NCI-H1694 (cell line): ENCODE measurements at regions not wholly inside any gene's neighbourhood (a gene's known extent, or its start where the extent isn't known, plus 50 kb on each side); places are given as distances from the start of the nearest gene placed in this dataset.
"Not testable (repeated sequence)": the region's sequence is repeated elsewhere in the genome, so short reads cannot be mapped to it uniquely, and the experiment has no call there.

Source experiments
- DNase-seq: peaks from one replicate; lab custom pipeline; 2025; lab: John Stamatoyannopoulos, UW

- DNase-seq, result no peak
Observed at GRCh38 chr5:126143622-126144021, 279.6 kb upstream of the GRAMD2B start.

GRCh38 chr5:126150319-126150718 lies 272.9 kb upstream of the GRAMD2B start:
- DNase-seq, result not testable (repeated sequence)

DNA sequence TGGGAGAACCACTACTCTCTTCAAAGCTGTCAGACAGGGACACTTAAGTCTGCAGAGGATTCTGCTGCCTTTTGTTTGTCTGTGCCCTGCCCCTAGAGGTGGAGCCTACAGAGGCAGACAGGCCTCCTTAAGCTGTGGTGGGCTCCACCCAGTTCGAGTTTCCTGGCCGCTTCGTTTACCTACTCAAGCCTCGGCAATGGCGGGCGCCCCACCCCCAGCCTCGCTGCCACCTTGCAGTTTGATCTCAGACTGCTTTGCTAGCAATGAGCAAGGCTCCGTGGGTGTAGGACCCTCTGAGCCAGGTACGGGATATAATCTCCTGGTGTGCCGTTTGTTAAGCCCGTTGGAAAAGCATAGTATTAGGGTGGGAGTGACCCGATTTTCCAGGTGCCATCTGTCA lies 267.9 kb upstream of the GRAMD2B start:
- not testable (repeated sequence) for DNase-seq

DNA sequence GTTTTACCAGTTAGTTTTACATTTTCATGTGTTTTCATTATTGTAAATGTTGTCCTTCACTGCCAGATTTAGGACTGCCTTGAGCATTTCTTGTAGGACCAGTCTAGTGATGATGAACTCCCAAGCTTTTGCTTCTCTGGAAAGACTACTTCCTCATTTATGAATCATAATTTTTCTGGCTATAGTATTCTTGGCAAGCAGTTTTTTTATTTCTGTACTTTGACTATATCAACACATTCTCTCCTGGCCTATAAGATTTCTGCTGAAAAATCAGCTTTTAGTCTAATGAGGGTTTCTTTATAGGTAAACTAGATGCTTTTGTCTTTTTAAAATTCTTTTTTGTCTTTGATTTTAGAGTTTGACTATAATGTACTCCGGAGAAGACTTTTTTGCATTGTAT lies 256.8 kb upstream of the GRAMD2B start:
- no peak for DNase-seq

- DNase-seq, result no peak
Observed at GRCh38 chr5:126168785-126169184, 254.4 kb upstream of the GRAMD2B start.

- no peak for DNase-seq
Observed at GRCh38 chr5:126171916-126172315, 251.3 kb upstream of the GRAMD2B start.

DNA sequence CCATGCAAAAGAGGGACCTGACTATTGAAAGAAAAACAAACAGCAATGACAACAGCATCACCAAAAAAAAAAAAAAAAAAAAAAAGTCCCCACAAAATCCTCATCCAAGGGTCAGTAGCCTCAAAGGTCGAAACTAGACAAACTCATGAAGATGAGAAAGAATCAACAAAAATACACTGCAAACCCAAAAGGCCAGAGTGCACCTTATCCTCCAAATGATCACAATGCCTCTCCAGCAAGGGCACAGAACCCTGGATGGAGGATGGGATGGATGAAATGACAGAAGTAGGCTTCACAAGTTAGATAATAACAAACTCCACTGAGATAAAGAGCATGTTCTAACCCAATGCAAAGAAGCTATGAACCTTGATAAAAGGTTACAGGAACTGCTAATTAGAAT lies 250.4 kb upstream of the GRAMD2B start:
- DNase-seq, result no peak

GRCh38 chr5:126178521-126178920 lies 244.7 kb upstream of the GRAMD2B start:
- no peak for DNase-seq

GRCh38 chr5:126182971-126183695 lies 240.1 kb upstream of the GRAMD2B start:
- no peak for DNase-seq

GRCh38 chr5:126184474-126184873 lies 238.7 kb upstream of the GRAMD2B start:
- no peak for DNase-seq

GRCh38 chr5:126186210-126186609 lies 237.0 kb upstream of the GRAMD2B start:
- no peak for DNase-seq

- DNase-seq, result no peak
Observed at GRCh38 chr5:126188804-126189203, 234.4 kb upstream of the GRAMD2B start.

DNA sequence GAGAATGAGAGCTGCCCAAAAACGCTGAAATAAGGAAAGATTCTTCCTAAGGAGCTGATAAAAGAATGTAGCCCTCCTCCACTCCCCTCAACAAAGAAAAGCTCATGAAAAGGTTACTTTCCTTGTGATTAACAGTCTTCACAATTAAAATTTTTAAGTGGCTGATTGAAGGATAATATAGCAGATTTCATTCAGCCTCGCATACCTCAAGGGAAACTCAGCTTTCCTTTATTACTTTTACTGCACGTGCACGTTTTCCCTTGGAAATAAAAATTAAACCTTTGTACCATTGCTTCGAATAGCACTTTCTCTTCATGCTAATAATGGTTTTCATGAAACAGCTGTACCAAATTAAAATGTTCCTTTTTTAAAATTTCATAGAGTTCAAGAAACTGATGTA lies 234.0 kb upstream of the GRAMD2B start:
- no peak for DNase-seq

- DNase-seq, result no peak
Observed at GRCh38 chr5:126189862-126190261, 233.3 kb upstream of the GRAMD2B start.

GRCh38 chr5:126192226-126192625 lies 231.0 kb upstream of the GRAMD2B start:
- no peak for DNase-seq

DNA sequence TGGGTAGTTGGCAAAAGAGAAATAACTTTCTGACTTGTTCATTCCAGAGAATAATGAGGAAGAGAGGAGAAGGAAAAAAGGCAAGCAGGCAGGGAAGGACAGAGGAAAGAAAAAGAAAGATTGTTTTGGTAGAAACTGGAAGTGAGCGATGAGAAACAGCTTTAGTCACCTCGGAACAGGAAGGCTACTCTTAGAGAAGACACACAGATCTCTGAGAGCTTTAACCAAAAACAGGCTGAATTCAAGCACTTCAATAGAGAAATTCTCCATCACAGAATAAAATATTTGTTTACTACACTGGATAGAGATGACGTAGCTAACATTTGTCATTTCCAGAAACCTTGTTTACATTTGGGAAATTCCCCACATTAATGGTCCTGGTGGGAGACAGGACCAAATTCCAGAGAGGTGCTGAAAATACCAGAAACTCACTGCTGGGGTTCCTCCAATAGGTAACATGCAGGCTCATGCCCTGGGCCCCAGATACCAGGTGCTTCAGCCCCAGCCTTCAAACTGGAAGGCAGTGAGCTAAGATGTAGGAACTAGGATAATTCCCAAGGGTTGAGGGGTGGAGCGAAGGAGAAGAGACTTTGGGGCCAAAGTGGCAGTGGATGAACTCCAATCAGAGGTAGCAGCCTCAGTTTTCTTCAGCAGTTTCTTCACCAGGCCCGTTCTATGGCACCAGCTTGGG lies 227.7 kb upstream of the GRAMD2B start:
- DNase-seq, result no peak

DNA sequence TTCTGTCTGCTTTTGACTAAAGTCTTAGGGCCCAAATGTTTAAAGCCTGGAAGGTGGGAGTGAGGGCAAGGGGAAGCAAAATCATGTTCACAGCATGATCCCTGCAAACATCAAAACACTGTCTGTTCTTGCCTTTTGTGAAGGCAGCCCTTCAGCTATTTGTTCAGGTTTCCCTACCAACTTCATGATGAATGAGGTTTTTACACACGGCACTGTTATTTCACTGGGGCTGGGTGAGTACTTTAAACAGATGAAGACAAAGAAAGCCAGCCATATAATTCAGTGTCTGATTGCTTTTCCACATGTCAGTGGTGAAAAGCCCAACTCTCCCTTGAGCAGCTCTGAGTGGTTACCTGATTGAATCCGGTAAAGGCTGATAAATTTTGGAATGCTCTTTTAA lies 224.7 kb upstream of the GRAMD2B start:
- DNase-seq, result no peak

DNA sequence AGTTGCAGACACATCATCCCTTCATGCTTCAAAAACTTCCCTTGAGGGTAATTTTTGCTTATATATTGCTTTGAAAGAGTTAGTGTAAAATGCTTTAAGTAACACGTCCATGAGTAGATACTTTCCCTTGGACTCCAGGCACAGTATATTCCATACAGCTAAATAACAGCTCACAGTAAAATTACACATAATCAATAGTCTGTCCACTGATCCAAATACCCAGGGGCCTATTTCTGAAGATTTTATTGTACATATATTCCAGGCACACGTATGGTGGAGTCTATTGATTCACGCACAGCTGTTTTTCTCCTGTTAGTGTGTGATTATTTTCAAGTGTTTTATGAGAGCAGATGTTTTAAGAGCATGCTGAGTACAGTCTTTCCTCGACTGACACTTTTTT lies 223.7 kb upstream of the GRAMD2B start:
- no peak for DNase-seq

- no peak for DNase-seq
Observed at GRCh38 chr5:126208691-126209090, 214.5 kb upstream of the GRAMD2B start.

GRCh38 chr5:126210955-126211354 lies 212.3 kb upstream of the GRAMD2B start:
- DNase-seq, result no peak

DNA sequence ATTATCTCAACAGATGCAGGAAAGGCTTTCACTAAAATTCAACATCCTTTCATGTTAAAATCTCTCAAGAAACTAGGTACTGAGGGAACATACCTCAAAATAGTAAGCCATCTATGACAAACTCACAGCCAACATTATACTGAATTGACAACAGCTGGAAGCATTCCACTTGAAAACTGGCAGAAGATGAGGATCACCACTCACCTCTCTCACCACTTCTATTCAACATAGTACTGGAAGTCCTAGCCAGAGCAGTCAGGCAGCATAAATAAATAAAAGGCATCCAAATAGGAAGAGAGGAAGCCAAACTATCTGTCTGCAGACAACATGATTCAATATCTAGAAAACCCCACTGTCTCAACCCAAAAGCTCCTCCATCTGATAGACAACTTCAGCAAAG lies 203.6 kb upstream of the GRAMD2B start:
- no peak for DNase-seq

DNA sequence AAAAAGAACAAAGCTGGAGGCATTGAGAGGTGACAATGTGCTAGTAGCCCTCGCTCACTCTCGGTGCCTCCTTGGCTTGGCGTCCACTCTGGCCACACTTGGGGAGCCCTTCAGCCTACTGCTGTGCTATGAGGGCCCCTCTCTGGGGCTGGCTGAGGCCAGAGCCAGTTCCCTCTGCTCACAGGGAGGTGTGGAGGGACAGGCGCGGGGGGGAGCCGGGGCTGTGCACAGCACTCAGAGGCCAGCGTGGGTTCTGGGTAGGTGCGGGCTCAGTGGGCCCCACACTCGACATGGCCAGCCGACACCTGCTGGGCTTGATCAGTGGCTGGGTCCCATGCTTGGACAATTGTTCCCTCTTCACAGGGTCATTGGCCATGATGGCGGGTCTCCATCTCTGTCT lies 202.5 kb upstream of the GRAMD2B start:
- DNase-seq, result no peak

DNA sequence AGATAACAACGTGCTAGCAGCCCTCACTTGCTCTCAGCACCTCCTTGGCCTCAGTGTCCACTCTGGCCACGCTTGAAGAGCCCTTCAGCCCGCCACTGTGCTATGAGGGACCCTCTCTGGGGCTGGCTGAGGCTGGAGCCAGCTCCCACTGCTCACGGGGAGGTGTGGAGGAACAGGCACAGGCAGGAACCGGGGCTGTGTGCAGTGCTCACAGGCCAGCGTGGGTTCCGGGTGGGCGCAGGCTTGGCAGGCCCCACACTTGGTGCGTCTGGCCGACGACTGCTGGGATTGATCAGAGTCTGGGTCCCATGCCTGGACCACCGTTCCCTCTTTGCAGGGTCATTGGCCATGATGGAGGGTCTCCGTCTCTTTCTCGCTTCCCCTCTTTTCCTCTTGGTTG lies 194.3 kb upstream of the GRAMD2B start:
- DNase-seq, result no peak

GRCh38 chr5:126233256-126233655 lies 190.0 kb upstream of the GRAMD2B start:
- no peak for DNase-seq
